ENCODE measurements at regions not wholly inside any gene's neighbourhood (a gene's known extent, or its start where the extent isn't known, plus 50 kb on each side); places are given as distances from the start of the nearest gene placed in this dataset.

- TF ChIP-seq CTCF (optimal IDR thresholded peaks at IDR 0.05 in 1 of 3, IDR thresholded peaks at IDR 0.05 in 1 of 3, conservative IDR thresholded peaks at IDR 0.05 in 1 of 3; ENCODE audit: extremely low read depth in 1 of 3, insufficient read depth in 2 of 3, low read length in 3 of 3) (no peak), EZH2 (IDR thresholded peaks at IDR 0.05; ENCODE audit: low read length) (no peak)
These were observed 431.6 kb downstream of the TFAP2B start for GRCh38 chr6:51250317-51250716.

All from keratinocyte (primary cell).